ENCODE measurements at regions not wholly inside any gene's neighbourhood (a gene's known extent, or its start where the extent isn't known, plus 50 kb on each side); places are given as distances from the start of the nearest gene placed in this dataset.

DNA sequence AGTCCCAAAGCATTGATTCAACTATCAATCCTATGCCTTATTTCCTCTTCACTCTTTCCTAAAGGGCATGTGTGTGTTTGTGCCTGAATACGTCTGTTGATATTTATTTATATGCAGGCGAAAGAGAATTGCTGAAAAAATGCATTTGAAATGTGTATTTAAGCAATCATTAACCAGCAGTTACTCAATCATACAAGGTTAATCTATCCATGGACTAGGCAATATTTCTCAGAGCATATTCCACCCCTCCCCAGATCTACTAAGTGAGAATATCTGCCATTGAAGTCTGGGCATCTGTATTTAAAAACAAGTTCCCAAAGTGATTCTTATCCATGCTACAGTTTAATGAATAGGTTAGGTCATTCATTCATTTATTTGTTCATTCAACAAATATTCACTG is 113.6 kb downstream of the RASGEF1B start:
- intact Hi-C loops (cut with DNase I; ENCODE audit: low total_unique reads): no loop called here
- Histone ChIP-seq H3K4me1 (no peaks in the 10 kb centered on the region), H3K4me3 (no peak overlapping the region), H3K27ac (no peak overlapping the region), H3K27me3 (no peaks in the 10 kb centered on the region), H3K9me3 (no peaks in the 10 kb centered on the region), H3K36me3 (no peaks in the 10 kb centered on the region)
- no peak for TF ChIP-seq POLR2A (IDR thresholded peaks at IDR 0.05)
- TF ChIP-seq, protein P1, sequence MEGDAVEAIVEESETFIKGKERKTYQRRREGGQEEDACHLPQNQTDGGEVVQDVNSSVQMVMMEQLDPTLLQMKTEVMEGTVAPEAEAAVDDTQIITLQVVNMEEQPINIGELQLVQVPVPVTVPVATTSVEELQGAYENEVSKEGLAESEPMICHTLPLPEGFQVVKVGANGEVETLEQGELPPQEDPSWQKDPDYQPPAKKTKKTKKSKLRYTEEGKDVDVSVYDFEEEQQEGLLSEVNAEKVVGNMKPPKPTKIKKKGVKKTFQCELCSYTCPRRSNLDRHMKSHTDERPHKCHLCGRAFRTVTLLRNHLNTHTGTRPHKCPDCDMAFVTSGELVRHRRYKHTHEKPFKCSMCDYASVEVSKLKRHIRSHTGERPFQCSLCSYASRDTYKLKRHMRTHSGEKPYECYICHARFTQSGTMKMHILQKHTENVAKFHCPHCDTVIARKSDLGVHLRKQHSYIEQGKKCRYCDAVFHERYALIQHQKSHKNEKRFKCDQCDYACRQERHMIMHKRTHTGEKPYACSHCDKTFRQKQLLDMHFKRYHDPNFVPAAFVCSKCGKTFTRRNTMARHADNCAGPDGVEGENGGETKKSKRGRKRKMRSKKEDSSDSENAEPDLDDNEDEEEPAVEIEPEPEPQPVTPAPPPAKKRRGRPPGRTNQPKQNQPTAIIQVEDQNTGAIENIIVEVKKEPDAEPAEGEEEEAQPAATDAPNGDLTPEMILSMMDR (IDR thresholded peaks at IDR 0.05): no peak
- TF ChIP-seq POLR2AphosphoS5 (IDR thresholded peaks at IDR 0.05): no peak
- DNase-seq (ENCODE audit: low spot score in 2 of 2): no peak

DNA sequence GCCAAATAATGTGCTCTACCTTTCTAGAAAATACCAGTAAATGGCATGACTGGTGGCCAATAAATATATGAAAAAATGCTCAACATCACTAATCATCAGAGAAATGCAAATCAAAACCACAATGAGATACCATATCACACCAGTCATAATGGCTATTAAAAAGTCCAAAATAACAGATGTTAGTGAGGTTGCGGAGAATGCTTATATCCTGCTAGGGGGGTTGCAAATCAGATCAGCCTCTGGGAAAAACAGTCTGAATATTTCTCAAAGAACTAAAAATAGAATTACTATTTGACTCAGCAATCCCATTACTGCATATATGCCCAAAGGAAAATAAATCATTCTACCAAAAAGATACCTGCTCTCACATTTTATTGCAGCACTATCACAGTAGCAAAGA is 115.1 kb downstream of the RASGEF1B start:
- TF ChIP-seq POLR2AphosphoS5 (IDR thresholded peaks at IDR 0.05): no peak
- TF ChIP-seq, protein P1 (IDR thresholded peaks at IDR 0.05): no peak
- TF ChIP-seq POLR2A (IDR thresholded peaks at IDR 0.05): no peak
- Histone ChIP-seq H3K4me1 (no peaks in the 10 kb centered on the region), H3K4me3 (no peak overlapping the region), H3K9me3 (no peaks in the 10 kb centered on the region), H3K27me3 (no peaks in the 10 kb centered on the region), H3K36me3 (no peaks in the 10 kb centered on the region), H3K27ac (no peak overlapping the region)
- DNase-seq (ENCODE audit: low spot score in 2 of 2): no peak
- intact Hi-C loops (cut with DNase I; ENCODE audit: low total_unique reads): no loop called here

DNA sequence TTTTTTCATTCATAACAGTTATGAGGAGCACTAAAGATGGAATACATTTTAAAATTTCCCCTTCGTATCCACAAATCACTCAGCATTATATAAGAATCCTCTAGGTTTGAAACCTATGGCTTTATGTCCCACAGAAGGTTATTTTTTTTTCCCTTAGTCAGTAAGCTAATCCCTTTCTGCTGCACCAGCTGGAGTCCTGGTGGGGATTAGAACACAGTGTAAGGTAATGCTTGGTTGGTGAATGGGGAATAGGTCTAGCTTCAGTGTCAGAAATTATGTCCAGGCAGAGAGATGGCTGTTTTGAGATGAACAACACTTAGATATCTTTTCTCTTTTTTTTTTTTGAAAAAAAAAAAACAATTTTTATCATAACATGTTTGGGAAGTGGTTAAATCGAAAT is 116.6 kb downstream of the RASGEF1B start:
- Histone ChIP-seq H3K27me3 (no peaks in the 10 kb centered on the region), H3K4me3 (no peak overlapping the region), H3K27ac (no peak overlapping the region), H3K4me1 (no peaks in the 10 kb centered on the region), H3K9me3 (no peaks in the 10 kb centered on the region), H3K36me3 (no peaks in the 10 kb centered on the region)
- DNase-seq (ENCODE audit: low spot score in 2 of 2): no peak
- intact Hi-C loops (cut with DNase I; ENCODE audit: low total_unique reads): no loop called here
- TF ChIP-seq POLR2A (IDR thresholded peaks at IDR 0.05) (no peak), POLR2AphosphoS5 (IDR thresholded peaks at IDR 0.05) (no peak)
- TF ChIP-seq, protein P1 (IDR thresholded peaks at IDR 0.05): no peak

DNA sequence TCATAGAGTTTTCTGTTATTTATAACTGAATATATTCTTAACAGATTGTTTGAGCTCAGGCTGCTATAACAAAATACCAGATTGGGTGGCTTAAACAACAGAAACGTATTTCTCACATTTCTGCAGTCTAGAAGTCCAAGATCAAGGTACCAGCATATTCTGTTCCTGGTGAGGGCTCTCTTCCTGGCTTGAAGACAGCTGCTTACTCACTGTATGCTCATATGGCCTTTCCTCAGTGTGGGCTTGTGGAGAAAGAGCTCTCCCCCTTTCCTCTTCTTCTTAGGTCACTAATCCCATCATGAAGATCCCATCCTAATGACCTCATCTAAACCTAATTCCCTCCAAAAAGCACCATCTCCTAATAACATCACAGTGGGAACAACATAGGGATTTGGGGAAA is 117.8 kb downstream of the RASGEF1B start:
- TF ChIP-seq POLR2A (IDR thresholded peaks at IDR 0.05) (no peak), POLR2AphosphoS5 (IDR thresholded peaks at IDR 0.05) (no peak)
- TF ChIP-seq, protein P1 (IDR thresholded peaks at IDR 0.05): no peak
- no peak for DNase-seq (ENCODE audit: low spot score in 2 of 2)
- intact Hi-C loops (cut with DNase I; ENCODE audit: low total_unique reads): no loop called here
- Histone ChIP-seq H3K27ac (no peak overlapping the region), H3K4me1 (no peaks in the 10 kb centered on the region), H3K4me3 (no peak overlapping the region), H3K27me3 (no peaks in the 10 kb centered on the region), H3K36me3 (no peaks in the 10 kb centered on the region), H3K9me3 (no peaks in the 10 kb centered on the region)

DNA sequence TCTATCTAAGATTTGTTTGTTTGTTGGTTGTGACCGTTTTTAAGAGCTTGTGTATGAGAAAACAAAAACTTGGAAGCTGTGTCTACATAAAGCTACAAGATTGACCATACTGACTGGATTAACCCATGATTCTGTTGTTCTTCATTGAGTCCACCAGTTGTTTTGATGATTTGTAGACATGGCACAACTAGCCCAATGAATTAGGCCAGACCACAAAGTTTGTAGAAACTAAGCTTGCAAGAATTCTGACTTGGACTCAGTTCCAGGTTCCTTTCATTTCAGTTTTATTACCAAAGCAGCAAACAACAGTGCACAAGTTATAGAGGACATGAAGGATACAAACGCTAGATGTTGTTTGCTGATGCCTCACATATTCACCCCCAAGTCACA is 119.3 kb downstream of the RASGEF1B start:
- intact Hi-C loops (cut with DNase I; ENCODE audit: low total_unique reads): no loop called here

More for the DNA sequence above, 119.3 kb downstream of the RASGEF1B start:
- Histone ChIP-seq H3K27me3 (no peaks in the 10 kb centered on the region), H3K9me3 (no peaks in the 10 kb centered on the region), H3K4me1 (no peaks in the 10 kb centered on the region), H3K27ac (no peak overlapping the region), H3K4me3 (no peak overlapping the region), H3K36me3 (no peaks in the 10 kb centered on the region)
- no peak for DNase-seq (ENCODE audit: low spot score in 2 of 2)
- TF ChIP-seq POLR2A (IDR thresholded peaks at IDR 0.05) (no peak), POLR2AphosphoS5 (IDR thresholded peaks at IDR 0.05) (no peak)
- TF ChIP-seq, protein P1 (IDR thresholded peaks at IDR 0.05): no peak
